EL (cell line): ENCODE measurements at regions not wholly inside any gene's neighbourhood (a gene's known extent, or its start where the extent isn't known, plus 50 kb on each side); places are given as distances from the start of the nearest gene placed in this dataset.

ENCODE experiments used
- DNase-seq: peaks from one replicate; pipeline ENCODE4 v3.0.0-alpha.2; 2016

DNA sequence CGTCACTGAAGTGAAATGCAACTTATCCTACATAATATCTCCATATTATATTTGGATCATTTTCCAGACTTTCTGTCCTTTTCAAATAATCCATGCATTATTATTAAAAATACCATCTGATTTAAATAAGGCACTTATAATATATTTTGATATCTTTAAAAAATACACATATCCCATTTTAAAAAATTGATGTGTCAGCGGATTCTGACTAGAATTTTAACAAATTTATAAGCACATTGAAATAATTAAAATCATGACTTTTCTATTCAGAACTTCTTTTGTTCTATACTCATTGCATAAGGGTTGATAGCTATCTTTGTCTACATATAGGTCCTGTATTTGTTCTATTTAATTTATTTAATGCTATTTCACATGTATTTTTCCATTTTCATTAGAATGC lies 199.0 kb upstream of the DSEL start:
- DNase-seq, result no peak

GRCh38 chr18:67710639-67711038 lies 194.1 kb upstream of the DSEL start:
- no peak for DNase-seq

- DNase-seq, result no peak
Observed at GRCh38 chr18:67705748-67706147, 189.2 kb upstream of the DSEL start.

DNA sequence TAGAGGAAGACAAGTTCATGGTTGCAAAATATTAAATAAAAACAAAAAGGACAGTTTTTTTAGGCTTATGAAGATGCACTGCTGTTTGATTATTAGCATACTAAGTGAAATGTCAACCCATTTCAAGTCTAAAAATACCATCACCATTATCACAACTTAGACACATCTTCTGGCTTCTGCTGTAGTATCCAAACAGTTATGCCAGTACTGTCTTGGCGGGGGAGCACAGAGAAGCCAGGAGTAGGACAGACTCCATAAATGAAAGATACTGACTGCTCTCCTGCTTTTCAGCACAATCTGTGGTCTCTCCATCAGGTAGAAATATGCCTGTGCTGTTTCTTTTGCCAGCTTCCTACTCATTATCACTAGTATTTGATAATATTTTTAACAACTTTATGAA lies 179.2 kb upstream of the DSEL start:
- DNase-seq, result no peak

DNA sequence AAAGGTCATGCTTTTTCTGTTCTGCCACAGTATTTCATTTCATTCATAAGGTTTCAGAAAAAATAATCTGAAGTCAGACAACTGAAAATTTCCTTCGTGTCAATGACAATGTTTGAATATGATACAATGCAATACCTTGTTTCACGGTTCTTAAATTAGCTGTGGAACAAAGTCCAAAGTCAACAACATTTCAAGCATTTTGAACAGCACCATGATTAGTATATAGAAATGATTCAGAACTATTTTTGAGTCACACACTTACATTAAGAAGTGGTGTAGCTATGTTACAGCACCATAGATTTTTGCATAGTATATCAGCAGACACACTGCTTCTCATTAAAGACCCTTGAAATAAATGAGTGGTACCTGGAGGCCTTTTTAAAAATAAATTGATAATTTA lies 178.3 kb upstream of the DSEL start:
- DNase-seq, result no peak

GRCh38 chr18:67692811-67693210 lies 176.3 kb upstream of the DSEL start:
- no peak for DNase-seq

DNA sequence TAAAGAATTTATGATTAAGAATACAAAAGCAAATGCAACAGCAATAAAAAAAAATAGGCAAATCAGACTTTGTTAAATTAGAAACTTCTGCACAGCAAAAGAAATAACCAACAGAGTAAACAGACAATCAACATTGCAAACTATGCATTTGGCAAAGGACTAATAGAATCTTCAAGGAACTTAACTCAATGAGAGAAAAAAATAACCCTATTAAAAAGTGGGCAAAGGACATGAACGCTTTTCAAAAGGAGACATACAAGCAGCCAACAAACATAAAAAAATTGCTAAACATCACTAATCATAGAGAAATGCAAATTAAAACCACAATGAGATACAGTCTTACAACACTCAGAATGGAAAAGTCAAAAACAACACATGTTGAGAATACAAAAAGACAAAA lies 166.0 kb upstream of the DSEL start:
- no peak for DNase-seq

DNA sequence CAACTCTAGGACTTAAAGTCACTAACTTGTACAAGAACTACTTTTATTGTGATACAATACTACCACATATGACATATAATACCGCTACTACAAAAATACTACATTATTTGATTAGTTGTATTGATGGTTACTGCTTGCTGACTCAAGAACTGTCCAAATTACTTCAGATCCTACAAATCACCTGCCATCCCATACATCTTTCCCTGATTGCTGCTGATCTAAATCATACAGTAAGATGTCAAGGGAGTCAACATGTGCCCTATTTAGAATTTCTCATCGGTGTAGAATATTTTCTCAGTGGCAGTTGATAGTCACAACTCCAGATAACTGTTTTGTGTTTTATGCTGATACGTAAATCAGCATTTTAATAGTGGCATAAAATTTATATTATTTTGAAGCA lies 161.0 kb upstream of the DSEL start:
- DNase-seq, result no peak

DNA sequence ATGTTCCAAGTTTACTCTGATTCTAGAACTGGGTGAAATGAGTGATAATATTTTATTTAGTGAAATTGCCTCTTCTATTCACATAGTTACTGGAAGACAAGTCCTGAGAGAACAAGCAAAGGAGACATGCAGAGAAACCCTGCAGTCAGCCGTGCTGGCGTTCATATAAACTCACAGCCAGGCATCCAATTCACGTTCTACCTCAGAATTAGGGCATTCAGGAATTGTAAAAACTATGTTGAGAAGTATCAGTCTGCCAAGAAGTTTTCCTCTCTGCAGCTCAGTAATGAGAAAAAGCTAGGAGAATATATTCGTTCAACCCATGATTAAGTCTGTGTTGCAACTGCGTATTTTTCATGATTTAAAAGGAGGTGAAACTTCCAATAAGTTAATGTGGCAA lies 156.2 kb upstream of the DSEL start:
- DNase-seq, result no peak

DNA sequence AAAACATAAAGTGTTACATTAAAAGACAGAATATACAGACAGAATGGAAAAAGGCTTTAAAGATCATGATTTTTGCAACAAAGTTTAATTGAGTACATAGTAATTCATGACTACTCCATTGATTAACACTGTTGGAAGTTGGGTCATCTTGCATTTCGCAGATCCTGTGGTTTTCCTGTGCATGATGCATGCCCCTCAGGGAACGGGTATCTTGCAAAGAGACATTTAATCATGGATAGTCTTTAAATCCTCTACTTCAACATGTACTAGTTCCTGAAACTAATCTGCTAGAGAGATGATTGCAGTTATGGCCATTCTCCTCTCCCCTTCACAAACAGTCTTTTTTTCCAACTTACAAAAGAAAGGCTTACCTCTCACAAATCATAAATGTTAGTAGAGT lies 155.6 kb upstream of the DSEL start:
- peak; percentile 77 for DNase-seq

GRCh38 chr18:67670024-67670543 lies 153.6 kb upstream of the DSEL start:
- DNase-seq, result peak; percentile 85

- peak; percentile 84 for DNase-seq
Observed at GRCh38 chr18:67665266-67665665, 148.7 kb upstream of the DSEL start.

GRCh38 chr18:67662996-67663395 lies 146.5 kb upstream of the DSEL start:
- no peak for DNase-seq

DNA sequence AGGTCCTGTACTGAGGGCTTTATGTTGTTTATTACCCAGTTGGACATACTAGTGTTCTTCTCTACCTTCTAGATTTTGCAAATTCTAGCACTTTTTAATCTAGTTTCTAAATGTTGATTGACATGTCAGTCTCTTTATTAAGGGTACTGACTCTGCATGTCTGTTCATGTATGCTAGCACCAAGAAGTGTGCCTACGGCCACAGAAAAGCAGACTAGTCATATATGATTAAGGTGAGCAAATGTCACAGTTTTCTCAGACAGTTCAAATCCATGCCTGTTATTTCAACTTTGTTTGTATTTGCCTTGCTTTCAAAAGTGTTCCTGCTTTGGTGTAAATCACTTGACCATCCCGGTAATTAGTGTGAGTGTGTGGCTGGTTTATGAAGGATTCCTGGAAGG lies 145.0 kb upstream of the DSEL start:
- DNase-seq, result no peak

DNA sequence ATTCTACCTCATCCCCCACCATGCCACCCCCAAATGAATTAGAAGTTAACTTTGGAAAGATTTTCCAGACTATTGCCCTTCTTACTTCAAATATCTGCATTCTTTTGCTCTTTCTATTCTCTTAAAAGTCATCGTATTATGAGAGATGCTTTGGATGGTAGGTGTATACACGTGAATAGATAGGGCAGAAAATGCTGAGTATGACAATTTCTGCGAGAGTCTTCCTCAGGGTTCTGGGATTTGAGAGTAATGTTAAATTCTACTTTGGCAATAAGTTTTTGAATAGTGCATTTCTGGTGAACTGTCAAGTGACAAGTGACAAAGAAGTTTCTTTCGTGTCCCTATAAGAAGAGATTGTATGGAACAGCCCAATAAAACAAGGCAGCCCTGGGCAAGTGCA lies 137.6 kb upstream of the DSEL start:
- no peak for DNase-seq

DNA sequence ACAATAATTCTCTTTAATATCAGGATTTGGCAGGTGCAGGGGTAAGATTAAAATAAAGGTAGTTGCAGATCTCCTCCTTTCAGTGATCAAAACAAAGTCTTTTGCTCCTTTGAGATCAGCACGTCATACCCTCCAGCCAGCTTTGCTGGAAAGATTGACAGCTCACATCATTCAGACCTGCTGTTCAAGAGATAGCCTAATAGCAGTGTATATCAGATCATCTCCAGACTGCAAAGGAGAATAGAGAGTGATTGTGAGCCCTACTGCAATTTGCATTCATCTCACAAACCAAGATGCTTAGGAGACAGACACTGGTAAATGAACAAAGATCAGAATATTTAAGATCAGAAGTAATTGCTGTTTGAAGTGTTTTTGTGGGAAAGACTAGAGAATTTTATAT lies 135.8 kb upstream of the DSEL start:
- no peak for DNase-seq

- DNase-seq, result no peak
Observed at GRCh38 chr18:67651438-67651837, 134.9 kb upstream of the DSEL start.

DNA sequence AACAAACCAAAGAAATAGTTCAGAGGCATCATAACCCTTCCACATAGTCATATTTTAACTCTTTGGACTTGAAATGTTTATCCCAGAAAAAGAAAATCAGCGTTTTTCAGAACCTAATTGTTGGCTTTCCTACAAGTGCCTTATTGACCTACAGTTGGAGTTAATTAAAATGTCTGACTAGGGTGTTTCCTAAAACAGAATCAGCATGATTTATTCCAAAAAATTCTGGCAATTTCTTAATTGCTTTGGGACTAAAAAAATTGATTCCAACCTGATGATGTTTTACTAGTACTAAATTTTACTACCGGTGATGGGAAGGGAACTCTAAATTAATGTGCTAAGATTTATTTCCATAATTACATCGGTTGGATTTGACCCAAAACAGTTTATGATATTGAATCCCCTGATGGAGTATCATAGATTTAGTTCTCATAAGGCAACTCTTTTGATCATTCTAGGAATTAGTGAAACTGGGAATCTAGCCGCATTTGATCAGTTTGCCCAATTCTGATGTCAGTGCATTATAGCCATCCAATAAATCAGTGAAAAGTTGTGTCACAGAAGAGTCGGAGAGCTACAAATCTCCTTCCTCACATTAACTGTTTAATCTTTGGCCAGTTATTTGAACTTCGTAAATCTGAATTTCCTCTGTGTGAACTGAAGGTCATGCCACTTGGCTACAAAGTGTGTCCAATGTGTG lies 134.3 kb upstream of the DSEL start:
- no peak for DNase-seq

GRCh38 chr18:67646890-67647289 lies 130.4 kb upstream of the DSEL start:
- DNase-seq, result no peak

GRCh38 chr18:67644226-67644625 lies 127.7 kb upstream of the DSEL start:
- no peak for DNase-seq

DNA sequence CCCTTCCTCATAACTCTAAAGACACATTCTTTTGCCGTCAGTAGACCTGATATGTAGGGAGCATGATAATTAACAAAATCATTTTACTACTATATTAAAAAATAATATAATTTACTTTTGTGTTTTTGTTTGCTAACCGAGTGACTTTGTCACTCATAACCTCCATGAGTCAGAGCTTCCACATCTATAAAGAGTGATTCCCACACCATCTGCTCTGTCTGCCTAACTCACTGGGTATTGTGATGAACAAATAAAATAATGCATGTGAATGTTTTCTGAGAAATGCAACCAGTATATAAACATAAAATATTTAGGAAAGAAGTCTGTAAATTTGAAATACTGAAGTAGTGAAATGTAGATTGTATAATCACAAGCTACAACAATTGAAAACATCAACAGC lies 123.4 kb upstream of the DSEL start:
- no peak for DNase-seq

GRCh38 chr18:67636597-67637385 lies 120.3 kb upstream of the DSEL start:
- no peak for DNase-seq

GRCh38 chr18:67634631-67635338 lies 118.3 kb upstream of the DSEL start:
- DNase-seq, result no peak

- DNase-seq, result no peak
Observed at GRCh38 chr18:67633939-67634338, 117.4 kb upstream of the DSEL start.
